ENCODE measurements at regions not wholly inside any gene's neighbourhood (a gene's known extent, or its start where the extent isn't known, plus 50 kb on each side); places are given as distances from the start of the nearest gene placed in this dataset.

- Mint-ChIP-seq H3K4me1 (no peaks in the 10 kb centered on the region), H3K4me3 (no peak overlapping the region), H3K27me3 (no peaks in the 10 kb centered on the region), H3K9me3 (ENCODE audit: low read depth) (peaks cover 6% of the 10 kb centered on the region), H3K36me3 (ENCODE audit: low read depth) (no peaks in the 10 kb centered on the region), H3K27ac (no peak overlapping the region)
- ChIA-PET CTCF (no interaction called here), POLR2A (no interaction called here)
- no peak for DNase-seq
- ATAC-seq, result no peak
- intact Hi-C loops (cut with DNase I, micrococcal nuclease), result no loop called here
Measured at GRCh38 chr7:81887098-81888090, 117.5 kb upstream of the HGF start.

- intact Hi-C loops (cut with DNase I, micrococcal nuclease), result no loop called here
- Mint-ChIP-seq H3K36me3 (ENCODE audit: low read depth) (no peaks in the 10 kb centered on the region), H3K4me1 (no peaks in the 10 kb centered on the region), H3K27ac (no peak overlapping the region), H3K27me3 (no peaks in the 10 kb centered on the region), H3K9me3 (ENCODE audit: low read depth) (no peaks in the 10 kb centered on the region), H3K4me3 (no peak overlapping the region)
- CTCF ChIA-PET, result no interaction called here
- POLR2A ChIA-PET, result no interaction called here
- ATAC-seq (no peak), DNase-seq (no peak)
Measured at GRCh38 chr7:81886211-81886764, 116.4 kb upstream of the HGF start.

GRCh38 chr7:81884817-81885216 is 115.0 kb upstream of the HGF start:
- ATAC-seq, result no peak
- no peak overlapping the region for H3K4me3 Mint-ChIP-seq
- ChIA-PET CTCF (no interaction called here), POLR2A (no interaction called here)
- DNase-seq, result no peak
- intact Hi-C loops (cut with DNase I, micrococcal nuclease), result no loop called here
- H3K27me3 Mint-ChIP-seq, result no peaks in the 10 kb centered on the region
- no peaks in the 10 kb centered on the region for H3K9me3 Mint-ChIP-seq (ENCODE audit: low read depth)
- H3K4me1 Mint-ChIP-seq, result no peaks in the 10 kb centered on the region
- H3K36me3 Mint-ChIP-seq (ENCODE audit: low read depth), result no peaks in the 10 kb centered on the region
- H3K27ac Mint-ChIP-seq, result no peak overlapping the region

DNA sequence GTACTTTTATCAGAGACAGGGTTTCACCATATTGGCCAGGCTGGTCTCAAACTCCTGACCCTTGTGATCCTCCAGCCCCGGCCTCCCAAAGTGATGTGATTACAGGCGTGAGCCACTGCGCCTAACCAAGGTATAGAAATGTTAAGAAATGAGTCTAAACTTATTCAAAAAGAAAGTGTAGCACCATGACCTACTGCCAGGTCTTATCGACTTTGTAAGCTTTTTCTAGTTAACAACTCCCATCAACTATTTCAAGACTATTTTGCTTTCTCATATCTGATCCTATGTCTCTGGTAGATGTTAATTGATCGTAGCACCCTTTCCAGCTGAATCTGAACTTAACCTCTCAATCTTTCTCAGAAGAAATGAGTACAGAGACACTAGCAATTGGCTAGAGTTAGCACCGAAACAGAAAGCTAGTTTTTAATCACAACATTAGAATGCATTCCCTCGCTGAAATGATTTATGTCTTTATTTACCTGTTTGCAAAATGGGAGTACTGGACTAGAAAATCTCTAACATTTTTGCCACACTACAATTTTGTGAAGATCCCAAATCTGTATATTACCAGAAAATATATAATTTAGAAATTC is 114.0 kb upstream of the HGF start:
- H3K9me3 Mint-ChIP-seq (ENCODE audit: low read depth), result no peaks in the 10 kb centered on the region
- no peaks in the 10 kb centered on the region for H3K27me3 Mint-ChIP-seq
- no peak for ATAC-seq
- H3K4me3 Mint-ChIP-seq, result no peak overlapping the region
- no peaks in the 10 kb centered on the region for H3K36me3 Mint-ChIP-seq (ENCODE audit: low read depth)
- CTCF ChIA-PET, result no interaction called here
- no peaks in the 10 kb centered on the region for H3K4me1 Mint-ChIP-seq
- no peak overlapping the region for H3K27ac Mint-ChIP-seq
- intact Hi-C loops (cut with DNase I, micrococcal nuclease), result no loop called here
- DNase-seq, result no peak
- POLR2A ChIA-PET, result no interaction called here

GRCh38 chr7:81882086-81882485 is 112.2 kb upstream of the HGF start:
- H3K4me1 Mint-ChIP-seq, result no peaks in the 10 kb centered on the region
- ChIA-PET POLR2A (no interaction called here), CTCF (no interaction called here)
- intact Hi-C loops (cut with DNase I, micrococcal nuclease), result no loop called here
- H3K27ac Mint-ChIP-seq, result no peak overlapping the region
- no peaks in the 10 kb centered on the region for H3K9me3 Mint-ChIP-seq (ENCODE audit: low read depth)
- ATAC-seq (no peak), DNase-seq (no peak)
- no peaks in the 10 kb centered on the region for H3K36me3 Mint-ChIP-seq (ENCODE audit: low read depth)
- H3K4me3 Mint-ChIP-seq, result no peak overlapping the region
- H3K27me3 Mint-ChIP-seq, result no peaks in the 10 kb centered on the region

GRCh38 chr7:81877890-81878289 is 108.0 kb upstream of the HGF start:
- DNase-seq, result no peak
- no peaks in the 10 kb centered on the region for H3K27me3 Mint-ChIP-seq
- no peaks in the 10 kb centered on the region for H3K36me3 Mint-ChIP-seq (ENCODE audit: low read depth)
- H3K4me1 Mint-ChIP-seq, result no peaks in the 10 kb centered on the region
- H3K27ac Mint-ChIP-seq, result no peak overlapping the region
- CTCF ChIA-PET, result no interaction called here
- ATAC-seq, result no peak
- intact Hi-C loops (cut with DNase I, micrococcal nuclease), result no loop called here
- POLR2A ChIA-PET, result no interaction called here
- no peaks in the 10 kb centered on the region for H3K9me3 Mint-ChIP-seq (ENCODE audit: low read depth)
- H3K4me3 Mint-ChIP-seq, result no peak overlapping the region

- H3K4me1 Mint-ChIP-seq, result no peaks in the 10 kb centered on the region
- intact Hi-C loops (cut with DNase I, micrococcal nuclease), result no loop called here
- H3K4me3 Mint-ChIP-seq, result no peak overlapping the region
- ATAC-seq, result no peak
- H3K27ac Mint-ChIP-seq, result no peak overlapping the region
- ChIA-PET POLR2A (no interaction called here), CTCF (no interaction called here)
- no peak for DNase-seq
- peaks cover 4% of the 10 kb centered on the region for H3K9me3 Mint-ChIP-seq (ENCODE audit: low read depth)
- no peaks in the 10 kb centered on the region for H3K36me3 Mint-ChIP-seq (ENCODE audit: low read depth)
- no peaks in the 10 kb centered on the region for H3K27me3 Mint-ChIP-seq
Measured at GRCh38 chr7:81873559-81873958, 103.7 kb upstream of the HGF start.

GRCh38 chr7:81871606-81872265 is 101.9 kb upstream of the HGF start:
- no peaks in the 10 kb centered on the region for H3K4me1 Mint-ChIP-seq
- intact Hi-C loops (cut with DNase I, micrococcal nuclease), result no loop called here
- ChIA-PET CTCF (no interaction called here), POLR2A (no interaction called here)
- no peaks in the 10 kb centered on the region for H3K27me3 Mint-ChIP-seq
- DNase-seq, result no peak
- peaks cover 4% of the 10 kb centered on the region for H3K9me3 Mint-ChIP-seq (ENCODE audit: low read depth)
- H3K27ac Mint-ChIP-seq, result no peak overlapping the region
- no peak overlapping the region for H3K4me3 Mint-ChIP-seq
- no peaks in the 10 kb centered on the region for H3K36me3 Mint-ChIP-seq (ENCODE audit: low read depth)
- ATAC-seq, result no peak

- intact Hi-C loops (cut with DNase I, micrococcal nuclease), result no loop called here
- no peaks in the 10 kb centered on the region for H3K36me3 Mint-ChIP-seq (ENCODE audit: low read depth)
- H3K4me1 Mint-ChIP-seq, result no peaks in the 10 kb centered on the region
- CTCF ChIA-PET, result no interaction called here
- ATAC-seq (no peak), DNase-seq (no peak)
- no peak overlapping the region for H3K27ac Mint-ChIP-seq
- H3K27me3 Mint-ChIP-seq, result no peaks in the 10 kb centered on the region
- POLR2A ChIA-PET, result no interaction called here
- H3K4me3 Mint-ChIP-seq, result no peak overlapping the region
- peaks cover 4% of the 10 kb centered on the region for H3K9me3 Mint-ChIP-seq (ENCODE audit: low read depth)
Measured at GRCh38 chr7:81870608-81871007, 100.8 kb upstream of the HGF start.

GRCh38 chr7:81869670-81870069 is 99.8 kb upstream of the HGF start:
- DNase-seq, result no peak
- H3K27me3 Mint-ChIP-seq, result no peaks in the 10 kb centered on the region
- H3K9me3 Mint-ChIP-seq (ENCODE audit: low read depth), result peaks cover 4% of the 10 kb centered on the region
- H3K4me1 Mint-ChIP-seq, result no peaks in the 10 kb centered on the region
- no peaks in the 10 kb centered on the region for H3K36me3 Mint-ChIP-seq (ENCODE audit: low read depth)
- POLR2A ChIA-PET, result no interaction called here
- intact Hi-C loops (cut with DNase I, micrococcal nuclease), result no loop called here
- H3K4me3 Mint-ChIP-seq, result no peak overlapping the region
- no peak for ATAC-seq
- H3K27ac Mint-ChIP-seq, result no peak overlapping the region
- CTCF ChIA-PET, result no interaction called here

GRCh38 chr7:81865754-81866153 is 95.9 kb upstream of the HGF start:
- CTCF ChIA-PET, result no interaction called here
- no peaks in the 10 kb centered on the region for H3K36me3 Mint-ChIP-seq (ENCODE audit: low read depth)
- ATAC-seq, result no peak

DNA sequence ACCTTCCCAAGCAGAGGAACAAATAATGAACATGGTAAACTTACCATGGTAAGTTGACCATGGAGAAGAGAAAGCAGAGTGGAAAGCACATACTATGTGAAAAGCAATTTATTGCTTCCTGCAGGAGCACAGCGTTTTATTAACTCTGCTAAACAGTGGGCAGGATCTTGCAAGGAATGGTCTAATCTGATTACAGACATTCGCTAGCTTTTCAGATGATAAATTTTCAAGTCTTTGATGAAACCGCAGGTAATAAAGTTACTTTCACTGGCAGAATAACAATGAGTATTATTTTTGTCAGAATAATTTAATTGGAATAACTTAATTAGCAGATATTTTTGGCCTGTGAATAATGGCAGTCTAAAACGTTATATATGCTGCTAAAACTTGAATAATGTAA is 89.6 kb upstream of the HGF start:
- CTCF ChIA-PET, result no interaction called here
- H3K27me3 Mint-ChIP-seq, result no peaks in the 10 kb centered on the region
- no peaks in the 10 kb centered on the region for H3K36me3 Mint-ChIP-seq (ENCODE audit: low read depth)
- no peak overlapping the region for H3K27ac Mint-ChIP-seq
- H3K4me3 Mint-ChIP-seq, result no peak overlapping the region
- POLR2A ChIA-PET, result no interaction called here
- ATAC-seq, result no peak
- DNase-seq, result no peak
- H3K9me3 Mint-ChIP-seq (ENCODE audit: low read depth), result peaks cover 5% of the 10 kb centered on the region
- H3K4me1 Mint-ChIP-seq, result no peaks in the 10 kb centered on the region
- intact Hi-C loops (cut with DNase I, micrococcal nuclease), result no loop called here

More at GRCh38 chr7:81865754-81866153, 95.9 kb upstream of the HGF start:
- intact Hi-C loops (cut with DNase I, micrococcal nuclease), result no loop called here
- Mint-ChIP-seq H3K27ac (no peak overlapping the region), H3K4me1 (no peaks in the 10 kb centered on the region), H3K27me3 (no peaks in the 10 kb centered on the region), H3K4me3 (no peak overlapping the region), H3K9me3 (ENCODE audit: low read depth) (peaks cover 6% of the 10 kb centered on the region)
- DNase-seq, result no peak
- POLR2A ChIA-PET, result no interaction called here

Measured in activated CD4-positive, alpha-beta T cell treated with anti-CD3 and anti-CD28 coated beads for 36 hours (primary cell).